HepG2 (cell line): ENCODE measurements at regions not wholly inside any gene's neighbourhood (a gene's known extent, or its start where the extent isn't known, plus 50 kb on each side); places are given as distances from the start of the nearest gene placed in this dataset.

Source experiments
- ATAC-seq: fragments of 200-7000 bp; cut with Tn5 transposase; 3 replicates; pipeline ENCODE4 v1.9.1; 2020; ENCODE audit warnings: mild to moderate bottlenecking, moderate library complexity
- BruUV-seq: library from RNA; stranded (reverse); fragments of 400-500 nt; replicated peaks from 2 replicates; lab custom pipeline; 2021; lab: Mats Ljungman, UMichigan
- CTCF ChIA-PET: fragments of 300-600 bp; formaldehyde crosslinking; extraction: SDS; loops from one replicate; lab custom pipeline; 2021; ENCODE audit warnings: low total read pairs, inconsistent platforms, low intra/inter-chr PET ratio; lab: Yijun Ruan, JAX
- POLR2A ChIA-PET: fragments of 350-600 bp; sonication (Branson Sonifier 250); formaldehyde crosslinking; loops from one replicate; lab custom pipeline; 2020; ENCODE audit warnings: antibody characterized with exemption, inconsistent platforms; lab: Yijun Ruan, JAX
- DNase-seq: peaks from one replicate; pipeline ENCODE4 v3.0.0-alpha.2; 2015; ENCODE audit warnings: low spot score
- FAIRE-seq: peaks from 3 replicates; lab custom pipeline; 2011; peaks lifted over from hg19 to GRCh38; lab: Jason Lieb, UNC
- H2AFZ ChIP-seq: one replicate; pipeline ENCODE4 v1.6.1; 2011; ENCODE audit warnings: low read length, inconsistent platforms
- H3K27ac ChIP-seq: fragments of 300-600 bp; 3 replicates; pipeline ENCODE4 v1.8.0; 2011; ENCODE audit warnings: mixed run types, mild to moderate bottlenecking, mixed read lengths, low read length, inconsistent platforms; ENCODE audit not compliant: insufficient read depth; ENCODE audit errors: extremely low read length
- H3K27me3 ChIP-seq, 2 experiments: fragments of 200-600 bp in 1 of 2; 2 replicates in 1 of 2; 3 replicates in 1 of 2; pipeline versions ENCODE4 v1.6.0 to v1.8.0; 2011; ENCODE audit warnings: low read length in 2 of 2, mild to moderate bottlenecking in 2 of 2, moderate library complexity in 2 of 2, inconsistent platforms in 1 of 2; ENCODE audit not compliant: insufficient read depth in 2 of 2, control insufficient read depth in 1 of 2
- H3K36me3 ChIP-seq, 2 experiments: fragments of 200-600 bp in 1 of 2; replicated peaks in 1 of 2; 2 replicates in 1 of 2; 3 replicates in 1 of 2; pipeline versions ENCODE4 v1.5.1 to v1.8.0; 2011; ENCODE audit warnings: low read length in 2 of 2, inconsistent platforms in 1 of 2; ENCODE audit not compliant: insufficient read depth in 2 of 2, control insufficient read depth in 1 of 2
- H3K4me1 ChIP-seq: 2 replicates; pipeline ENCODE4 v1.5.1; 2012; ENCODE audit warnings: low read length, inconsistent platforms; ENCODE audit not compliant: insufficient read depth
- H3K4me2 ChIP-seq: 2 replicates; pipeline ENCODE4 v1.6.0; 2011; ENCODE audit warnings: low read depth, low read length, inconsistent platforms
- H3K4me3 ChIP-seq, 3 experiments: fragments of 200-600 bp in 1 of 3; sonication (generic), shearing (Covaris generic) in 1 of 3; replicated peaks in 1 of 3; 2 replicates each; pipeline ENCODE4 v1.5.1; 2011 to 2016; ENCODE audit warnings: low read length in 3 of 3, inconsistent platforms in 2 of 3, low read depth in 2 of 3, mild to moderate bottlenecking in 2 of 3, control low read depth in 1 of 3, mixed read lengths in 1 of 3; ENCODE audit not compliant: insufficient read depth in 1 of 3
- H3K79me2 ChIP-seq: one replicate; pipeline ENCODE4 v1.6.1; 2011; ENCODE audit warnings: low read length, inconsistent platforms; ENCODE audit not compliant: insufficient read depth
- H3K9ac ChIP-seq: 2 replicates; pipeline ENCODE4 v1.6.0; 2011; ENCODE audit warnings: mild to moderate bottlenecking, low read depth, low read length, inconsistent platforms; ENCODE audit not compliant: insufficient read depth
- H3K9me3 ChIP-seq: 2 replicates; pipeline ENCODE4 v1.5.1; 2012; ENCODE audit warnings: mild to moderate bottlenecking, low read length
- H4K20me1 ChIP-seq: 2 replicates; pipeline ENCODE4 v1.6.0; 2011; ENCODE audit warnings: inconsistent platforms, mild to moderate bottlenecking, low read length, moderate library complexity; ENCODE audit not compliant: insufficient read depth
- ATAD3A ChIP-seq: sonication (generic); formaldehyde crosslinking; IDR thresholded peaks from 2 replicates; pipeline ENCODE4 v1.4.0; 2020; ENCODE audit warnings: missing genetic modification reagents
- HNF4A ChIP-seq: sonication (generic); formaldehyde crosslinking; IDR thresholded peaks from 2 replicates; pipeline ENCODE4 v1.4.0; 2020; ENCODE audit warnings: missing genetic modification reagents
- KLF11 ChIP-seq: IDR thresholded peaks from 2 replicates; pipeline ENCODE4 v1.6.1; 2016; ENCODE audit warnings: missing compliant biosample characterization
- NONO ChIP-seq, 2 experiments: fragments of 450-650 bp in 1 of 2; sonication (generic) in 1 of 2; formaldehyde crosslinking in 1 of 2; IDR thresholded peaks in 1 of 2; conservative IDR thresholded peaks in 1 of 2; 2 replicates each; pipeline versions ENCODE4 v1.6.1 to v1.8.0; 2017 to 2022; ENCODE audit warnings: mild to moderate bottlenecking in 1 of 2, missing genetic modification reagents in 1 of 2, moderate library complexity in 1 of 2
- PCBP2 ChIP-seq: fragments of 200-400 bp; formaldehyde crosslinking; optimal IDR thresholded peaks from 2 replicates; pipeline ENCODE3; 2018; ENCODE audit warnings: low read length, low read depth; ENCODE audit not compliant: poor library complexity, severe bottlenecking
- RNF2 ChIP-seq: fragments of 450-650 bp; conservative IDR thresholded peaks from 2 replicates; pipeline ENCODE4 v1.6.1; 2016; ENCODE audit warnings: low read depth
- SIN3B ChIP-seq: fragments of 150-350 bp; IDR thresholded peaks from 2 replicates; pipeline ENCODE4 v1.6.1; 2014; ENCODE audit warnings: low read length
- TFAP4 ChIP-seq: sonication (generic); IDR thresholded peaks from 2 replicates; pipeline ENCODE4 v1.6.1; 2016; ENCODE audit warnings: low read depth, borderline replicate concordance
- ZFP41 ChIP-seq: sonication (generic); formaldehyde crosslinking; IDR thresholded peaks from 2 replicates; pipeline ENCODE4 v1.4.0; 2020; ENCODE audit warnings: mild to moderate bottlenecking, missing genetic modification reagents, borderline replicate concordance
- ZNF205 ChIP-seq: IDR thresholded peaks from 2 replicates; pipeline ENCODE4 v1.6.1; 2018; ENCODE audit warnings: missing biosample characterization, missing genetic modification reagents
- ZNF207 ChIP-seq: fragments of 450-650 bp; IDR thresholded peaks from 2 replicates; pipeline ENCODE4 v1.6.1; 2016; ENCODE audit warnings: antibody characterized with exemption, borderline replicate concordance
- ZNF33B ChIP-seq: sonication (generic); formaldehyde crosslinking; IDR thresholded peaks from 2 replicates; pipeline ENCODE4 v1.5.1; 2020; ENCODE audit warnings: mild to moderate bottlenecking, missing genetic modification reagents
- ZNF558 ChIP-seq: sonication (generic); formaldehyde crosslinking; IDR thresholded peaks from 2 replicates; pipeline ENCODE4 v1.9.0; 2022; ENCODE audit warnings: mild to moderate bottlenecking, missing genetic modification reagents, borderline replicate concordance
- ZNF580 ChIP-seq: IDR thresholded peaks from 2 replicates; pipeline ENCODE4 v1.6.1; 2016; ENCODE audit warnings: low read depth, borderline replicate concordance
- ZNF598 ChIP-seq: sonication (generic); formaldehyde crosslinking; IDR thresholded peaks from 2 replicates; pipeline ENCODE4 v1.5.1; 2020; ENCODE audit warnings: mild to moderate bottlenecking, missing genetic modification reagents, borderline replicate concordance
- ZNF709 ChIP-seq: sonication (generic); formaldehyde crosslinking; IDR thresholded peaks from 2 replicates; pipeline ENCODE4 v1.5.0; 2020; ENCODE audit warnings: mild to moderate bottlenecking, missing genetic modification reagents
- WGBS: methylation state at CpG from one replicate; pipeline ENCODE4 v1.1.6; 2017; ENCODE audit warnings: low lambda C conversion rate; 5-methylcytosine and 5-hydroxymethylcytosine counted together
- in situ Hi-C: cut with HindIII; loops from 2 replicates; pipeline ENCODE4 v1.10.0; 2017; ENCODE audit warnings: low pct_unique_long_range_greater_than_20kb; ENCODE audit not compliant: extremely low pct_ligation_motif_present
- intact Hi-C: fragments of 100-400 bp; cut with micrococcal nuclease; formaldehyde crosslinking; loops from one replicate; pipeline ENCODE4 v1.10.0; 2022; ENCODE audit not compliant: unreplicated experiment
- TF ChIP-seq, protein P1 (sequence below): sonication (generic); formaldehyde crosslinking; IDR thresholded peaks from 2 replicates; pipeline ENCODE4 v1.4.0; 2020; ENCODE audit warnings: mild to moderate bottlenecking, missing genetic modification reagents

GRCh38 chr2:238697193-238698071 lies 150.5 kb upstream of the TWIST2 start:
- H3K4me2 ChIP-seq, result no peak overlapping the region
- H3K9ac ChIP-seq, result no peak overlapping the region
- no peaks in the 10 kb centered on the region for H3K79me2 ChIP-seq
- POLR2A ChIA-PET, result no interaction called here
- 0 out of 2 replicates have a peak, but pooled peaks cover 7% of the 10 kb centered on the region for H3K4me1 ChIP-seq
- BruUV-seq, result no TSS peak
- WGBS, result 55% methylated on average over 17 of the region's 20 CpGs
- in situ Hi-C loops, result no loop called here
- H3K9me3 ChIP-seq, result no peaks in the 10 kb centered on the region
- intact Hi-C loops, result no loop called here
- ATAC-seq, result no peak
- CTCF ChIA-PET, result no interaction called here
- TF ChIP-seq ZNF207, result no peak
- TF ChIP-seq SIN3B, result no peak
- TF ChIP-seq ZNF598, result no peak
- TF ChIP-seq ZNF558, result no peak
- no peak for TF ChIP-seq ATAD3A (CRISPR knock-in tag)
- TF ChIP-seq NONO (IDR thresholded peaks at IDR 0.05), result no peak
- no peak for TF ChIP-seq NONO (CRISPR knock-in tag; conservative IDR thresholded peaks at IDR 0.05)
- TF ChIP-seq KLF11, result no peak
- TF ChIP-seq ZNF33B (CRISPR knock-in tag), result no peak
- TF ChIP-seq ZNF580, result no peak
- TF ChIP-seq PCBP2, result no peak
- no peak for TF ChIP-seq TFAP4
- no peak for TF ChIP-seq RNF2
- TF ChIP-seq ZNF709, result no peak
- TF ChIP-seq ZFP41 (CRISPR knock-in tag), result no peak
- TF ChIP-seq, protein P1, sequence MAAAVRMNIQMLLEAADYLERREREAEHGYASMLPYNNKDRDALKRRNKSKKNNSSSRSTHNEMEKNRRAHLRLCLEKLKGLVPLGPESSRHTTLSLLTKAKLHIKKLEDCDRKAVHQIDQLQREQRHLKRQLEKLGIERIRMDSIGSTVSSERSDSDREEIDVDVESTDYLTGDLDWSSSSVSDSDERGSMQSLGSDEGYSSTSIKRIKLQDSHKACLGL (CRISPR knock-in tag), result no peak
- TF ChIP-seq HNF4A (CRISPR knock-in tag), result no peak
- TF ChIP-seq ZNF205 (CRISPR knock-in tag), result no peak
- no peak overlapping the region for H3K27ac ChIP-seq
- DNase-seq, result no peak
- H2AFZ ChIP-seq, result no peak overlapping the region
- FAIRE-seq, result no peak
- peaks cover 6 to 62% of the 10 kb centered on the region in 2 experiments; a peak in 4 of 5 replicates for H3K27me3 ChIP-seq
- H3K4me3 ChIP-seq, result no peak overlapping the region
- no peaks in the 10 kb centered on the region for H3K36me3 ChIP-seq
- no peaks in the 10 kb centered on the region for H4K20me1 ChIP-seq
